OCI-LY3 (cell line): ENCODE measurements at regions not wholly inside any gene's neighbourhood (a gene's known extent, or its start where the extent isn't known, plus 50 kb on each side); places are given as distances from the start of the nearest gene placed in this dataset.

Experiments
- H2AFZ ChIP-seq: fragments of 200-600, 300-600 bp; shearing (Covaris generic); 2 replicates; pipeline ENCODE4 v1.6.0; 2014; ENCODE audit warnings: antibody characterized with exemption, low read depth, low read length
- H3K27ac ChIP-seq: fragments of 200-600, 300-600 bp; sonication (generic); 2 replicates; pipeline ENCODE4 v1.5.1; 2014; ENCODE audit warnings: mild to moderate bottlenecking, low read length, moderate library complexity, mixed read lengths
- H3K27me3 ChIP-seq: fragments of 200-600, 300-600 bp; sonication (generic); 2 replicates; pipeline ENCODE4 v1.6.1; 2014; ENCODE audit warnings: low read depth, low read length, mixed read lengths
- H3K36me3 ChIP-seq: fragments of 200-600, 300-600 bp; sonication (generic); replicated peaks from 2 replicates; pipeline ENCODE3; 2014; ENCODE audit warnings: low read depth, low read length, mixed read lengths
- H3K4me1 ChIP-seq: fragments of 300-600, 200-600 bp; sonication (generic); 2 replicates; pipeline ENCODE4 v1.6.1; 2014; ENCODE audit warnings: low read length, mixed read lengths
- H3K4me2 ChIP-seq: fragments of 200-600, 300-600 bp; sonication (generic); 2 replicates; pipeline ENCODE4 v1.6.1; 2014; ENCODE audit warnings: low read length, mixed read lengths
- H3K4me3 ChIP-seq: fragments of 300-600, 200-600 bp; sonication (generic); 2 replicates; pipeline ENCODE4 v1.5.1; 2014; ENCODE audit warnings: antibody characterized with exemption, mild to moderate bottlenecking, low read length, moderate library complexity
- H3K79me2 ChIP-seq: fragments of 300-600, 200-600 bp; shearing (Covaris generic); 2 replicates; pipeline ENCODE4 v1.6.1; 2014; ENCODE audit warnings: mild to moderate bottlenecking, low read length, mixed read lengths
- H3K9ac ChIP-seq: fragments of 300-600, 200-600 bp; shearing (Covaris generic); 2 replicates; pipeline ENCODE4 v1.6.0; 2014; ENCODE audit warnings: mild to moderate bottlenecking, low read length, moderate library complexity
- H3K9me3 ChIP-seq: fragments of 200-600, 300-600 bp; shearing (Covaris generic); 2 replicates; pipeline ENCODE4 v1.6.1; 2014; ENCODE audit warnings: low read length, mixed read lengths; ENCODE audit not compliant: insufficient read depth
- H4K20me1 ChIP-seq: fragments of 200-600, 300-600 bp; sonication (generic); 2 replicates; pipeline ENCODE4 v1.6.1; 2016; ENCODE audit warnings: low read length, mixed read lengths; ENCODE audit not compliant: insufficient read depth
- EZH2phosphoT487 ChIP-seq: fragments of 200-600 bp; shearing (Covaris generic); IDR thresholded peaks from 2 replicates; pipeline ENCODE4 v1.6.1; 2018; ENCODE audit warnings: antibody characterized with exemption, mixed run types, low read depth
- TF ChIP-seq, protein P1 (sequence below): fragments of 200-600, 300-600 bp; sonication (generic); IDR thresholded peaks from 2 replicates; pipeline ENCODE4 v1.5.1; 2014; ENCODE audit warnings: antibody characterized with exemption, low read length, low read depth

DNA sequence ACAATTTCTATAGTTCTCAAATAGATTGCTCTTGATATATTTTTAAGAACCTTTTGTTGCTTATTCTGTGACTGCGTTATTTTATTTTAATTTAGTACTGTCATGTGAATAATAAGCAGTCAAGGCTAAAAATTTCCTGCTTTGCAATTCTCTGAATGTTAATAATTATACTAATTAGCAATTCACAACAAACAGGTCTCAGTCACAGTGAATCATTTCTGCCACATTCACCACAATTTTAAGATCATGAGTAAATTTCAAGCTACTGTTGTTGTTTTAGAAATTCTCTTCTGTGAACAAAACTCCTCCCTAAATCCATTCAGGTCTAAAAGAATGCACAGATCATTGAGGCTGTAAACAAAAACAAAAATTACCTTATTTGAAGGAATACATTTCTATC is 339.6 kb upstream of the DPYD start:
- Histone ChIP-seq H3K4me3 (no peak overlapping the region), H3K9ac (no peak overlapping the region), H2AFZ (no peak overlapping the region), H3K4me1 (no peaks in the 10 kb centered on the region), H4K20me1 (no peaks in the 10 kb centered on the region), H3K36me3 (no peaks in the 10 kb centered on the region), H3K79me2 (no peaks in the 10 kb centered on the region), H3K4me2 (no peak overlapping the region), H3K9me3 (no peaks in the 10 kb centered on the region), H3K27me3 (no peaks in the 10 kb centered on the region), H3K27ac (no peak overlapping the region)
- TF ChIP-seq, protein P1, sequence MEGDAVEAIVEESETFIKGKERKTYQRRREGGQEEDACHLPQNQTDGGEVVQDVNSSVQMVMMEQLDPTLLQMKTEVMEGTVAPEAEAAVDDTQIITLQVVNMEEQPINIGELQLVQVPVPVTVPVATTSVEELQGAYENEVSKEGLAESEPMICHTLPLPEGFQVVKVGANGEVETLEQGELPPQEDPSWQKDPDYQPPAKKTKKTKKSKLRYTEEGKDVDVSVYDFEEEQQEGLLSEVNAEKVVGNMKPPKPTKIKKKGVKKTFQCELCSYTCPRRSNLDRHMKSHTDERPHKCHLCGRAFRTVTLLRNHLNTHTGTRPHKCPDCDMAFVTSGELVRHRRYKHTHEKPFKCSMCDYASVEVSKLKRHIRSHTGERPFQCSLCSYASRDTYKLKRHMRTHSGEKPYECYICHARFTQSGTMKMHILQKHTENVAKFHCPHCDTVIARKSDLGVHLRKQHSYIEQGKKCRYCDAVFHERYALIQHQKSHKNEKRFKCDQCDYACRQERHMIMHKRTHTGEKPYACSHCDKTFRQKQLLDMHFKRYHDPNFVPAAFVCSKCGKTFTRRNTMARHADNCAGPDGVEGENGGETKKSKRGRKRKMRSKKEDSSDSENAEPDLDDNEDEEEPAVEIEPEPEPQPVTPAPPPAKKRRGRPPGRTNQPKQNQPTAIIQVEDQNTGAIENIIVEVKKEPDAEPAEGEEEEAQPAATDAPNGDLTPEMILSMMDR: no peak
- TF ChIP-seq EZH2phosphoT487: no peak

DNA sequence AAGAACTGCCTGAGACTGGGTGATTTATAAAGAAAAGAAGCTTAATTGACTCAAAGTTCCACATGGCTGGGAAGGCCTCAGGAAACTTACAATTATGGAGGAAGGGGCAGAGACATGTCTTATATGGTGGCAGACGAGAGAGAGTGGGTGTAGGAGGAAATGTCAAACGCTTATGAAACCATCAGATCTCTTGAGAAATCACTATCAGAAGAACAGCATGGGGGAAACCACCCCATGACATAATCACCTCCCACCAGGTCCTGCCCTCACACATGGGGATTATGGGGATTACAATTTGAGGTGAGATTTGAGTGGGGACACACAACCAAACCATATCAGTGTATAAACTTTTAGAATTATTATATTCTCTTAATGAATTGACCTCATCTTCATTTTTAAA is 335.9 kb upstream of the DPYD start:
- no peaks in the 10 kb centered on the region for H3K79me2 ChIP-seq
- TF ChIP-seq, protein P1: no peak
- TF ChIP-seq EZH2phosphoT487: no peak
- no peak overlapping the region for H3K27ac ChIP-seq
- no peak overlapping the region for H3K4me3 ChIP-seq
- no peaks in the 10 kb centered on the region for H3K36me3 ChIP-seq
- H3K4me2 ChIP-seq: no peak overlapping the region
- H3K9ac ChIP-seq: no peak overlapping the region
- no peak overlapping the region for H2AFZ ChIP-seq
- H3K27me3 ChIP-seq: no peaks in the 10 kb centered on the region
- H3K4me1 ChIP-seq: no peaks in the 10 kb centered on the region
- no peaks in the 10 kb centered on the region for H3K9me3 ChIP-seq
- no peaks in the 10 kb centered on the region for H4K20me1 ChIP-seq

DNA sequence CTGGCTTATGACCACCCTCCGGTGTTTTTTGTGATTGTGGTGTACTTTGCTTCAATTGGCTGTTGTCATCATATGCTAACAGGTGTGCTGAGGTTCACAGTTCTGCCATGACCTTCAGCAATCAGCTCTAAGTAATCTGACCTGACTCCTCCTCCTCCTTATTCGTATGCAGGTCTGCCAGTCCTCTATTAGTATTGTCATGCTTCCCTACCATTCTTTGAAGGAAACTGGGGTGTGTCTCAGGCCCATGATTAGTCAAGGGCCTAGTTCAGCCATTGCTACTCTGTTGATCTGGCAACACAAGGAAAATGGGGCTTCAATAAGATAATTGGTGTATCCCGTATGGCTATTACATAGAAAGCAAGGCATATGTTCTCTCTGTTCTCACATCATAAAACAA is 332.3 kb upstream of the DPYD start:
- Histone ChIP-seq H3K9ac (no peak overlapping the region), H4K20me1 (no peaks in the 10 kb centered on the region), H3K27me3 (no peaks in the 10 kb centered on the region), H3K36me3 (no peaks in the 10 kb centered on the region), H3K79me2 (no peaks in the 10 kb centered on the region), H3K4me2 (no peak overlapping the region), H2AFZ (no peak overlapping the region), H3K4me3 (no peak overlapping the region), H3K4me1 (no peaks in the 10 kb centered on the region), H3K9me3 (no peaks in the 10 kb centered on the region), H3K27ac (no peak overlapping the region)
- TF ChIP-seq EZH2phosphoT487: no peak
- TF ChIP-seq, protein P1: no peak

DNA sequence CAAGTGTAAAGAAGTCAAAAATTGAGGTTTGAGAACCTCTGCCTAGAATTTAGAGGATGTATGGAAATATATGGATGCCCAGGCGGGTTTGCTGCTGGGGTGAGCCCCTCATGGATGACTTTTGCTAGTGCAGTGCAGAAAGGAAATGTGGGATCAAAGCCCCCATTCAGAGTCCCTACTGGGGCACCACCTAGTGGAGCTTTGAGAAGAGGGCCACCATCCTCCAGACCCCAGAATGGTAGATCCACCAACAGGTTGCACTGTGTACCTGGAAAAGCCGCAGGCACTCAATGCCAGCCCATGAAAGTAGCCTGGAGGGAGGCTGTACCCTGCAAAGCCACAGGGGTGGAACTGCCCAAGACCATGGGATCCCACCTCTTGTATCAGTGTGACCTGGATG is 330.7 kb upstream of the DPYD start:
- Histone ChIP-seq H3K9ac (no peak overlapping the region), H3K9me3 (no peaks in the 10 kb centered on the region), H3K79me2 (no peaks in the 10 kb centered on the region), H2AFZ (no peak overlapping the region), H3K36me3 (no peaks in the 10 kb centered on the region), H3K4me1 (no peaks in the 10 kb centered on the region), H3K4me3 (no peak overlapping the region), H3K27ac (no peak overlapping the region), H4K20me1 (no peaks in the 10 kb centered on the region), H3K27me3 (no peaks in the 10 kb centered on the region), H3K4me2 (no peak overlapping the region)
- no peak for TF ChIP-seq EZH2phosphoT487
- TF ChIP-seq, protein P1: no peak
